ENCODE measurements at regions not wholly inside any gene's neighbourhood (a gene's known extent, or its start where the extent isn't known, plus 50 kb on each side); places are given as distances from the start of the nearest gene placed in this dataset.

- DNase-seq (ENCODE audit: insufficient read length, low spot score) = no peak
- FAIRE-seq = no peak
These were observed 246.3 kb downstream of the ACTR3B start for GRCh38 chr7:153005750-153006435.

GRCh38 chr7:153006452-153006851 lies 246.9 kb downstream of the ACTR3B start:
- DNase-seq (ENCODE audit: insufficient read length, low spot score) (no peak), FAIRE-seq (no peak)

- no peak for FAIRE-seq
- no peak for DNase-seq (ENCODE audit: insufficient read length, low spot score)
These were observed 247.4 kb downstream of the ACTR3B start for GRCh38 chr7:153006911-153007310.

GRCh38 chr7:153010416-153010815 lies 250.9 kb downstream of the ACTR3B start:
- DNase-seq (ENCODE audit: insufficient read length, low spot score) (no peak), FAIRE-seq (no peak)

GRCh38 chr7:153012203-153012602 lies 252.7 kb downstream of the ACTR3B start:
- FAIRE-seq (no peak), DNase-seq (ENCODE audit: insufficient read length, low spot score) (no peak)

GRCh38 chr7:153017223-153017622 lies 257.7 kb downstream of the ACTR3B start:
- DNase-seq (ENCODE audit: insufficient read length, low spot score) (no peak), FAIRE-seq (no peak)

GRCh38 chr7:153021542-153021941 lies 262.0 kb downstream of the ACTR3B start:
- no peak for DNase-seq (ENCODE audit: insufficient read length, low spot score)
- no peak for FAIRE-seq

GRCh38 chr7:153022475-153023193 lies 263.1 kb downstream of the ACTR3B start:
- DNase-seq (ENCODE audit: insufficient read length, low spot score) (no peak), FAIRE-seq (no peak)

GRCh38 chr7:153023194-153023592 lies 263.6 kb downstream of the ACTR3B start:
- FAIRE-seq = no peak

GRCh38 chr7:153027210-153027609 lies 267.7 kb downstream of the ACTR3B start:
- no peak for DNase-seq (ENCODE audit: insufficient read length, low spot score)
- FAIRE-seq = no peak

More at GRCh38 chr7:153023194-153023592, 263.6 kb downstream of the ACTR3B start:
- DNase-seq (ENCODE audit: insufficient read length, low spot score) = no peak

- no peak for FAIRE-seq
- no peak for DNase-seq (ENCODE audit: insufficient read length, low spot score)
These were observed 268.4 kb downstream of the ACTR3B start for GRCh38 chr7:153027904-153028303.

GRCh38 chr7:153030976-153031375 lies 271.4 kb downstream of the ACTR3B start:
- DNase-seq (ENCODE audit: insufficient read length, low spot score) = no peak
- no peak for FAIRE-seq

GRCh38 chr7:153034791-153035190 lies 275.2 kb downstream of the ACTR3B start:
- DNase-seq (ENCODE audit: insufficient read length, low spot score) (no peak), FAIRE-seq (no peak)

- FAIRE-seq = no peak
- no peak for DNase-seq (ENCODE audit: insufficient read length, low spot score)
These were observed 277.0 kb downstream of the ACTR3B start for GRCh38 chr7:153036396-153037063.

- FAIRE-seq = no peak
- no peak for DNase-seq (ENCODE audit: insufficient read length, low spot score)
These were observed 283.9 kb downstream of the ACTR3B start for GRCh38 chr7:153043440-153043839.

- no peak for DNase-seq (ENCODE audit: insufficient read length, low spot score)
- FAIRE-seq = no peak
These were observed 285.4 kb downstream of the ACTR3B start for GRCh38 chr7:153044981-153045380.

GRCh38 chr7:153047079-153047959 lies 287.8 kb downstream of the ACTR3B start:
- DNase-seq (ENCODE audit: insufficient read length, low spot score) (no peak), FAIRE-seq (no peak)

- FAIRE-seq (no peak), DNase-seq (ENCODE audit: insufficient read length, low spot score) (no peak)
These were observed 292.7 kb downstream of the ACTR3B start for GRCh38 chr7:153052206-153052605.

GRCh38 chr7:153061910-153062528 lies 302.5 kb downstream of the ACTR3B start:
- FAIRE-seq (no peak), DNase-seq (ENCODE audit: insufficient read length, low spot score) (no peak)

GRCh38 chr7:153065051-153065450 lies 305.5 kb downstream of the ACTR3B start:
- FAIRE-seq = no peak
- no peak for DNase-seq (ENCODE audit: insufficient read length, low spot score)
